Stimulated activated CD4-positive, alpha-beta T cell treated with anti-CD3 and anti-CD28 coated beads, TNF-alpha, amount 100 ng/mL, for 48 hours (primary cell): ENCODE measurements at regions not wholly inside any gene's neighbourhood (a gene's known extent, or its start where the extent isn't known, plus 50 kb on each side); places are given as distances from the start of the nearest gene placed in this dataset.

Experiments
- DNase-seq, 3 donors: peaks; one replicate each; pipeline ENCODE4 v3.0.0-alpha.2; 2020; ENCODE audit warnings: low read depth in 3 of 3

DNA sequence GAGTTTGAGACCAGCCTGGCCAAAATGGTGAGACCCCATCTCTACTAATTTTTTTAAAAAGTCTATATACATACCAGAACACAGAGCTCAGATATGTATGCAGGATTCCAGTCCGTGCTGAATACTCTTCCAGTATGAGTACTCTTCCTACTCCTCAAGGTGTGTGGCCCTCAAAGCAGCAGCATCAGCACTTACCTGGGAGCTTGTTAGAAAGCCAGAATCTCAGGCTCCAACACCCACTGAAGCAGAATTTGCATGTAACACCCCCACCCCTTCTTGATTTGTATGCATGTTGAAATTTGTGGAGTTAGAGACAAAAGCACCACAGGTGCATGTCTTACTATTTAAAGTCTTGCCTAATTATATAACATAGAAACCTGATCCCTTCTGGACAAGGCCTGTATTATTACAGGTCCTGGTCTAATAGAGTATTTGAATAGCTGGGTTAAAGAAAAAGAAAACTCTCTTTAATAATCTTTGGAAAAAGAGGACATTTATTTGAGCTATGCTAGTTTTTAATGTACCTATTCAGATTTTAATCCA, 50.3 kb upstream of the NFE2L2 start:
- no peak for DNase-seq

DNA sequence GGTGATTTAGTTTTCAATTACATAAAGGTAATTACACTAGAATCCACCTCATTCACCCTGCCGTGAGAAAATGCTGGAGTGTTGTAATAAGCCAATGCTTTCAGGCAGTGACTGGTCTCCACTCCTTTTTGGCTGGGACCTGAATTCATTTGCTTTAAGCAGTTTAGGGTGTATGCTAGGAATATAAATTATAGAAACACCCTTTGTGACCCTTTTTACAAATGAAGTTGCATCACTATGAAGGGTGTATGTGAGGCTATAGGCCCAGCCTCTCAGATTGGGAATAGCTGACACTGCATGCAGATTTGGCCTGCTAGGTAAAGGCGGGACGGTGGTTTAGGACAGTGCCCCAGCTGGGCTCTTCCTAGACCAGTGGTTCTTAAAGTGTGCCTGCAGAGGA, 50.8 kb upstream of the NFE2L2 start:
- no peak for DNase-seq

- no peak for DNase-seq
Measured at GRCh38 chr2:177316756-177317155, 52.2 kb upstream of the NFE2L2 start.

DNA sequence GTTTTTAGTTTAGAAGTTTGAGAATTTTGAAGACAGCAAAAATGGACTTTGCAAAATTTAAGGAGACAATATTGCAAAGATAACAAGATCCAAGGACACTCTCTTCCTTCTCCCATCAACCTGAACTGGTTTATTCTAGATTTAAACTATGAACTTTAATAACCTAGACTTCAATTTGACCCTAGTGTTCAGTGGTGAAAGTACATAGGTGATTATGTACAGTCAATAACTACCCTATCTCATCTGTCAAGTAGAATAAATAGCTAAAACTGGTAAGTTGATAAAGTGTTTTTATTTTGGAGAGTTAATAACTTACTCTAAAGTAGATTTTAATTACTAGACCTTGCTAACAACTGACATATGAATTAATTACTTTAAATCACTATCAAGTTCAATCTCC, 52.9 kb upstream of the NFE2L2 start:
- no peak for DNase-seq

DNA sequence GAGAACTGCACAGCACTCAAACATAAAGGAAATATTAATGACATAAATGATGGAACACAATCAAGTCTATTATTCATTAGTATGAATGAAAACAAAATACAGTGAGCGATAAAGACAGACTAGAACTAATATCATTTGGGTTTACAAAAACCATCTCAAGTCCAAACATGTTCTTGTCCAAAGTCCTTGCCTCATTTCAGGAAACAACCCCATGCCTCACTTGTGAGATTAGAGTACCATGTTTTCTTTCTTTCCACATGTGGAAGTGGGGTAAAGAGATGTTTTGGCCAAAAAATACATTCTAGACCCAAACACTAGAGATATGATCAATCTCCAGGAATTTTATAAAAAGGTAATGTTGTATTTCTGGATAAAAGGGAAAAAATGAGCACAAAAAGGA, 53.3 kb upstream of the NFE2L2 start:
- DNase-seq, result no peak

- no peak for DNase-seq
Measured at GRCh38 chr2:177318613-177319012, 54.1 kb upstream of the NFE2L2 start.

GRCh38 chr2:177320596-177320995, 56.1 kb upstream of the NFE2L2 start:
- no peak for DNase-seq

- no peak for DNase-seq
Measured at GRCh38 chr2:177322801-177323261, 58.3 kb upstream of the NFE2L2 start.

DNA sequence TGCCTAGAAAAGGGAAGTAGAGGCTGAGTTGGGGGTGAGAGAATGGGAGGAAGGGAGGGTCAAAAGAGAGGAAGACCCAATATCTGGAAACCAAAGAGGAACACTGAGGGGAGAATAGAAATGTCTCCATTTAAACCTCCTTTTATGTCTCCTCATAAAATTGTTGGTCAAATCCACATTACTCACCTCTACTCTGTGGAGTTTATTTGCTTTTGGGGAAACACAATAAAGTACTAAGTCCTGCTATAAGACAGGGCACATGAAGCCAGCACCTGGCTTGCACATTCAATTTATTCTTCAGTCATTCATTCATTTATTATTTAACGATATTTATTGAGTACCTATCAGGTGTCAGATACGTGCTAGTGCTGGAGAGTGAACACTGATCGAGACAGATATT, 60.3 kb upstream of the NFE2L2 start:
- no peak for DNase-seq

- DNase-seq, result no peak
Measured at GRCh38 chr2:177325554-177325953, 61.0 kb upstream of the NFE2L2 start.

DNA sequence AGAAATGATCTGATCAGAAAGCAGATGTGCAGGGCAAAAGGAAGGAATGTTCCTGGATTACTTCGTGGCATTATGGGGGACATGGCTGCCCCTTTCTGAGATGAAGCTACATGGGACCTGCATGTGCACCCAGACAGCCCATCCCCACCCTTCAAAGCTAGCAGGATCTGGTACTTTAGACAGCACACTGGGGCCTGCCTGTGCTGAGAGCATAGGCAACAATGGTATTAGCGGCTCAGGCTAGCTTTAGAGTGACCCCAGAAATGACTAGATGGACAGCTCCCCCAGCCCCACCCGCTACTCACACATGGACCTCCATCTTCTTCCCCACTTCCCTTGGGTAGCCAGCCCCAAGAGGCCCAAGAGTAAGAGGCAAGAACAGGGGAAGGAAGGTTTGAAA, 61.5 kb upstream of the NFE2L2 start:
- DNase-seq, result no peak

DNA sequence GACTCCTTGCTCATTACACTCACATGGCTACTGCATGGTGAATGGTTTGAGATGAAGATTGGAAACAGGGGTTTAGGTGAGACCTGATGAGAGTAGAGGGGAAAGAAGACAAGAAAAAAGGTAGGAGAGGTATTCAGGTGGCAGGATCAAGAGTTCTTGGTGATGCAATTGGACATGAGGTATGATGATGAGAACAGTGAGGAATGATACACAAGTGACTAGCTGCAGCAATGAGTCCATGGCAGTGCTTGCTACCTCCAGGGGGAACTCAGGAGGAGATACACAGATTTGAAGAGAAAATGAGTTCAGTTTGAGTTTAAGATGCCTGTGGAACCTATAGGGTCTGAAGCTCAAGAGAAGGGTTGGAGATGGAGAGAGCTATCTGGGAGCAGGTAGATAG, 62.1 kb upstream of the NFE2L2 start:
- DNase-seq, result no peak

DNA sequence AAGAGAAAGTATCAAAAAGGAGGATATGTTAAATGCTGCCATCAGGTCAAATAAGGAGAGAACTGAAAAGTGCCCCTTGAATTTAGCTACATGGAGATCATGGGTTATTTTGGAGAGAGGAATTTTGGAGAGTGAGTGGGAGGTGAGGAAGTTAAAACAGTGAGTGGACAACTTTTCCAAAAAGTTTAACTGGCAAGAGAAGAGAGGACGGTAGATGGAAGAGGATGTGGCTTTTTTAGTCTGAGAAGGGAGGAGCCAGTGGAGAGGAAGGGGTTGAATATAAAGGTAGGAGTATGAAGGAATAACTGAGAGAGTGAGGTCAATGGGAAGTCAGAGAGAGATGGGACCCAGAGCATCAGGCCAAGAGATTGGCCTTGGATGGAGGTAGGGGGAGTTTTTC, 62.5 kb upstream of the NFE2L2 start:
- no peak for DNase-seq

GRCh38 chr2:177328056-177328455, 63.5 kb upstream of the NFE2L2 start:
- no peak for DNase-seq

DNA sequence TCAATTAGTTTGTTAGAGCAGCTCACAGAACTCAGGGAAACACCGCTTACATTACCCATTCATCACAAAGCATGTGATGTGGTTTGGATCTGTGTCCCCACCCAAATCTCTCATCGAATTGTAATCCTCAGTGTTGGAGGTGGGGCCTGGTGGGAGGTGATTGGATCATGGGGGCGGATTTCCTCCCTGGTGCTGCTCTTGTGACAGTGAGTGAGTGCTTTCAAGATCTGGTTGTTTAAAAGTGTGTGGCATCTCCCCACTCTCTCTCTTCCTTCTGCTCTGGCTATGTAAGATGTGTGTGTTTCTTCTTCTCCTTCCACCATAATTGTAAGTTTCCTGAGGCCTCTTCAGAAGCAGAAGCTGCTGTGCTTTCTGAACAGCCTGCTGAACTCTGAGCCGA, 63.5 kb upstream of the AGPS start:
- DNase-seq, result no peak

- no peak for DNase-seq
Measured at GRCh38 chr2:177331466-177331997, 61.0 kb upstream of the AGPS start.

GRCh38 chr2:177332026-177332991, 60.3 kb upstream of the AGPS start:
- DNase-seq, result peak; percentile 3 to 23 (median 4)

DNA sequence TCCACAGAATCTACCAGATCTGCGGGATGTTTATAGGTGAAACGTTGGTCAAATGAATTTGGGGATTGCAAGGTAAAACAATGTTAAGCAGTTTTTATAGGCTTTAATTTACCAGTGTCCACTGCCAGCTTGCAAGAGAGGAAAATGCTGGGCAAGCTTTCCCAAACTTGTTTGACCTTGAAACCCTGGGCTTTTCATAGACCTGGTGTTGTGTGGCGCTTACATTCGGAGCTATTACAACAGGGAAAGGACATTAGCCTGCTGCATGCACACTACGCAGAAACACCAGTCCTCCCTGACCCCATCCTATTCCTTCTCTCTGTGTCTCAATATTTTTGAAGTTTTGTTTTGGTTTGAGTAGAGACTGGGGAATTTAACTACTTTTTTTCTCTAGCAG, 59.6 kb upstream of the AGPS start:
- no peak for DNase-seq

DNA sequence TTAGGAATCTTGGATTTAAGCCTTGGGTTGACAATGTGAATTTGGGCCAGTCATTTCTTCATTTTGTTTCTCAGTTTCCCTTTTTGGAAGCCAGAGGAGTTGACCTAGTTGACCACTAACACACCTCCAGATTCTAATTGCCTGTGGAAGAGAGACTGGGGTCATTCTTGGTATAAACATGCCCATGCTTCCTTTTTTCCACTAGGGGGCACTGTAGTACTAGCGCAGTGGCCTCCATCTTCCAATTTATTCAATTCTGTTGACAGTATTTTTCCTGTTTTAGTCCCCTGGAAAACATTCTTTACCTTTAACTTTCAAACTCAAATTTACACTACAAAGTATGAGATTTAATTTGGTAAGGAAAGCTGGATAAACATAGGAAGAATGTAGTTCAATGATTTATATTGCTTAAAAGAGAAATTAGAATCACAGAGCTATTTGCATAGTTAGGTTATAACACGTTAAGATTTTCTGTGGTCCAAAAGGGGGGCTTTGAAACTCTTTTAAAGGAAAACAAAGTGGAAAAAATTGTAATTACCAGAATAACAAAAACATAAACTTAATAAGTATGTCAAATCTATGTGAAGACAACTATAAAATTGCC, 57.5 kb upstream of the AGPS start:
- no peak for DNase-seq

DNA sequence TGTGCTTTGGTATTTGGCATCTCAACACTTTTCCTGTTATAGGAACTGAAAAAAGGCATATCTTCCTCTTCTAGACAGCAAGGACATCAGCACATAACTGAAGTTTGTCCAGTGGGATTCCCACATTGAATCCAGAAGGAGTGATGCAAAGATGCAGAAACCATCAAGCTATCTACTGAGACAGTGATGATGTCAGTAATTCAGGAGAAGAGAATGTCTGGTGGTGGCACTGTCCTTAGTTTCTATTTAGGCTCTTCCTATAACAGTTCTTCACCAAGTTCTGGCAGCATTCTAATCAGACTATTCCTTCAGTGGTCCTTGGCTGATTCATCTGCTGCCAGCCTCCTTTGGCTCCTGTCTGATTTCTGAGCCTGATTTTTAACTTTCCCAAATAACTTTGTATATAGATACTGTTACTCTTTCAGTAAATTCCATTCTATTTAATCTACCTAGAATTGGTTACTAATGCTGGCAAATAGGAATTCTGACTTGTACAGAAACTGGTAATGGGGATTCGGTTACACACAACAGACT, 56.6 kb upstream of the AGPS start:
- no peak for DNase-seq

DNA sequence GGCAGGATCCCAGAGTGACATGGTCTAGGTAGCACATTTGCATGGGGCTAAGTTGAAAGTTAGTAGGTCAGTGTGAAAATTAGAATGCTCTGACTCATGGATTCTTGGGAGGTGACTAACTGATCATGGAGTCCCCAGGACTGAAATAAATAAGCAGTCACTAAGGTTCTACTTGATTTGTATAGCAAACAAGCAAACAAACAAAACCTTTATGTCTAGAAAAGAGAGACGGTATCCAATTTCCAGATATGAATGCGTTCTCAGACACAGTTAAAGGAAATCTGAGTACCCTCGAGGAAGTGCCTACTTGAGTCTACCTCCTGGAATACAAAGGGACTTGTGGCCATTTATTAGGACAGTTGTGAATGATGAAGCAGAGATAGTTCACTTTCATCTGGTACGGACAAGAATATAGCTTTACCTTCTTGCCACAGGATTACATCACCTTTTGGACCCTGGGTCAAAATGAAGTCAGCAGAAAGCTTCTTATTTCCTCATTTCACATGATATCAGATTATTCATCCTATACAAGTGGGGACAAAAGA, 54.3 kb upstream of the AGPS start:
- no peak for DNase-seq

GRCh38 chr2:177340158-177340557, 52.4 kb upstream of the AGPS start:
- no peak for DNase-seq
